OCI-LY3 (cell line): ENCODE measurements at regions not wholly inside any gene's neighbourhood (a gene's known extent, or its start where the extent isn't known, plus 50 kb on each side); places are given as distances from the start of the nearest gene placed in this dataset.
"Not testable (repeated sequence)": the region's sequence is repeated elsewhere in the genome, so short reads cannot be mapped to it uniquely, and the experiment has no call there.

ENCODE experiments used
- CTCF ChIP-seq: fragments of 200-600, 300-600 bp; sonication (generic); IDR thresholded peaks from 2 replicates; pipeline ENCODE4 v1.5.1; 2014; ENCODE audit warnings: antibody characterized with exemption, low read length, low read depth
- EZH2phosphoT487 ChIP-seq: fragments of 200-600 bp; shearing (Covaris generic); IDR thresholded peaks from 2 replicates; pipeline ENCODE4 v1.6.1; 2018; ENCODE audit warnings: antibody characterized with exemption, mixed run types, low read depth

GRCh38 chr10:45056806-45057205 lies 56.1 kb downstream of the ZNF22 start:
- TF ChIP-seq EZH2phosphoT487, CTCF: not testable (repeated sequence)
